ENCODE measurements at regions not wholly inside any gene's neighbourhood (a gene's known extent, or its start where the extent isn't known, plus 50 kb on each side); places are given as distances from the start of the nearest gene placed in this dataset.
"Not testable (repeated sequence)": the region's sequence is repeated elsewhere in the genome, so short reads cannot be mapped to it uniquely, and the experiment has no call there.

DNA sequence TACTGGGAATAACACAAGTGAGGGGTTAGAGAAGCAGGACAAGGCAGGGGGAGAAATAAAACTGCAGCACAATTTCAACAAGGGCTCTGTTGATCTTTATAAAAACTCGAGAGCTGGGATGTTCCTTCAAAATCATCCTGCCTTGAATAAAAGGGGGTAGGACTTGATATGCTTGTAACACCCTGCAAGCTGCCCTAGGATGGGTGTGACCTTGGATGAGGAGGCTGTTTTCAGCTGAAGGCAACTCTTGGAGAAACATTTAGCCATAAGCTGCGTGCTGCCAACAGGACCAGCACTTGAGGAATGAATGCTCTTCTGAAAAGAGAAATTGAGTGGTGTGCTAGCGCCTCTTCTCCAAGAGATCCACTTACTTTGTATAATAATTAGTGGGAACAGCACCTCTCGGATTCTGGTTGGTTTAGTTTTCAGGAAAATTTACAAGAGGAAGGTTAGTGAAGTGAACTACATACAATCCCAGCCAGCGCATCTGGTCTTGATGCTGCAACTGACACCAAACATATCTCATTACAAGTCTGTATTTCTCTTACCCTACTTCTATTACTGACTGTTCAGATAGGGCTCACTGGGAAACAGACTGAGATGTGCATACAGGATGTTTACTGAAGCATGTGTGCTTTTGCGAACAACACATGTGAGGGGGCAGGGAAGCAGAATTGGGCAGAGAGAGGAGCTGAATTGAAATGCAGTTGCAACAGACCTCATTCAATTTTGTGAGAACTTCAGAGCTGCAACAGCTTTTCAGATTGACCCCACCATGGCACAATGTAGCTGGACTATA lies 643.0 kb upstream of the GOLIM4 start:
- DNase-seq, result no peak

DNA sequence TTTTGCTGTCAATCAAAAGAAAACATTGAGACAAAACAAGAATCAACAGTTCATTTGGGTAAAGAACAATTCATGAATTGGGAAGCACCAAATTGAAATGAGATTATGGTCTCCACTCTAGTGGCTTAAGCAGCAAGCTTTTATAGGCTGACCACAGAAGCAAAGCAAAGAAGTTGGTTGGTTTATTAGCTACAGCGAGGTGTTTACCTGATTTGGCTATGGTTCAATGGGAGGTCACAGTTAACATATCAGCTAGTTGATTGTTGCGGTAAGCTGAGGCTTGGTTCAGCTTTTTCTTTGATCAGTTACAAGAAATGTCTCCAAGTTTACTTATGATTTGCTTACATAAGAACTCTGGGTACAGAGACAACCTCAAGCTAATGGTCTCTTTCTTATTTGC lies 640.5 kb upstream of the GOLIM4 start:
- no peak for DNase-seq

DNA sequence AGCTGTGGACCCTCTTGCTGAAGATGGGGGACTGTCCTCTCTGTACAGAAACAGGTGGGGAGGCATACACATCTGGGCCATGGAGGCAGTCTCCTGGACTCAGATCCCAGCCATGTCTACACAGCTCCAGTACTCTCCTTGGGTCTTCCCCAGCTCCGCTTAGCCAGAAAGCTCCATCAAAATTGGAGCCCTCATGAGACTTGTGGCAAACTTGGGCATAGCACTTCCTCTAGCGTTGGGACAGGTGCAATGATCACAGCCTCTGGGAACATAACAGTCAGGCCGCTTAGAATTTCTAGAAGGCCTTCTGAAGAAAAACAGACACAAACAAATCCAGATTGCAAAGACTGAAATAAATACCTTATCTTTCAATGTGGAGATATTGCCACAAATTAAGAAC lies 634.3 kb upstream of the GOLIM4 start:
- DNase-seq, result no peak

DNA sequence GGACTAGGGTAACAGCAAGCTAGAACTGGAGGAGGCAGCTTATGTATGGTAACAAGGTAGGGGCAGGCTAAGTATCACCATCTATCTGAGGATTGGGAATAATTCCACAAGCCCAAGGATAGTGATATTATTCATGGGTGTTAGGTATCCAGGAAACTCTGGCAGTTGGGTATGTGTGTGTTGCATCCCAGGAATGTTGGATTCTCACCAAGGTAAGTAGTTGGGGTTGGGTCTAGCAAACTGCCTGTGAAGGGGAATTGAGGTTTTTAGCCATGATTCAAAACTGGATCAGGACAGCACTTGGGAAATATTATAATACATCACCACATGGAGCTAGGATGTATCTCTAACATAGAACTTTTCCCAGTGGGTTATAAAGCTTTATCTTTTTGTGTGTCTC lies 626.4 kb upstream of the GOLIM4 start:
- DNase-seq, result no peak

DNA sequence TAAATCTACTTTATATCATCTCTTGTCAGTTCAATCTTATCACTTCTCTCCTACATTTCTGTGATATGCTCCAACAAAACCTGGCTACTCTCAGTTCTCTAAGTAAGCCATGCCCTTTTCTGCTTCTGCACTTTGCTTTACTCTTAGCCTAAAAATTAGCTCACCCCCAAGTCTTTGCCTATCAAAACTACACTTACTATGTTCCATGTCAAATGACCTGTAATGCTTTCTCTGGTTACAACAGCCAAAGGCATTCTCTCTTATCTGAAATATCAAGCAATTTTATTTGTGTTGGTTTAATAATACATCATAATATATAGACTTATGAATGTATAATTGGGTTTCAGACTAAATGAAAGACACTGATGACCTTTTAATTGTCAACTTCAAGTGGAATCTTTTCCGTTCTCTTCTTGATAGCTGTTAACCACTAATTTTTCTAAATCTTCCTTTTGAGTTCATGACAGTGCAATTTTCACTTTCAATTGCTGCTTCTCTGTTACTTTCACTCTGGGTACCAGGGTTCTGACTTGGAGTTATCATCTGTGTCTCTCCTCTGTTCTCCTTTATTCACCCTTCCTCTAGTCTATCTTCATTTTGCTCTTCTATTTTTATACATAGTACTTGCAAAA lies 619.0 kb upstream of the GOLIM4 start:
- no peak for DNase-seq

DNA sequence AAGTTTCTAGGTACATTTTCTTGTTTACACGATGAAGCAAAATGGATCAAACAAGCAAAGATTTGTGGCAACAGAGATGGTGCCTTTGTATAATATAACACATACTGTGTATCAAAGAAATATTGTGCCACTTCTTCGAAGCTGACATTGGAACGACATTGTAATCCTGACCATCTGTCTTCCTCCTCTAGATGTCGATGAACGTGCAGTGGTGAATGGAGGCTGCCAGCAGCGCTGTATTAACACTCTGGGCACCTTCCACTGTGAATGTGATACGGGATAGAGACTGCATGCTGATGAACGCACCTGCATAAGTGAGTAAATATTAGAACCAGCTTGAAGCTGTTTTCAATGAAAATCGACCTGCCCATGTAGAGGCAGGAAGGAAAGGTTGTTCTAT lies 613.3 kb upstream of the GOLIM4 start:
- no peak for DNase-seq

DNA sequence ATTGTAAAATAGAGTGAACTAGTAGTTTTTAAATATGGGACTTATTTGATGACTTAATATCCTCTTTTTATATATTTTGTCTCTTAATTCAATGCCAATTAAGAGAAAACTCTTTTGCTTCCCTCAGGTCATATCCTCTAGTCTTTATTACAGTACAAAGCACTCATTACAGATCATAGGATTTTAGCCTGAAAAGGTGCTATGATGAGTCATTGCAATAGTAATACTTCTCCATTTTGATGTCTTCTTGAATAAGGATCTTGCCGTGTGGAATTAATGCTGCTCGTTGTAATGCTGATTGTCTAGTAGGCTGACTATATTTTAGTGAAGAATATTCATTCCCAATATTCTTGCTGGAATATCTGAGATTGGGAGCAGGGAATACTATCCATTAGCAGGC lies 612.2 kb upstream of the GOLIM4 start:
- no peak for DNase-seq

DNA sequence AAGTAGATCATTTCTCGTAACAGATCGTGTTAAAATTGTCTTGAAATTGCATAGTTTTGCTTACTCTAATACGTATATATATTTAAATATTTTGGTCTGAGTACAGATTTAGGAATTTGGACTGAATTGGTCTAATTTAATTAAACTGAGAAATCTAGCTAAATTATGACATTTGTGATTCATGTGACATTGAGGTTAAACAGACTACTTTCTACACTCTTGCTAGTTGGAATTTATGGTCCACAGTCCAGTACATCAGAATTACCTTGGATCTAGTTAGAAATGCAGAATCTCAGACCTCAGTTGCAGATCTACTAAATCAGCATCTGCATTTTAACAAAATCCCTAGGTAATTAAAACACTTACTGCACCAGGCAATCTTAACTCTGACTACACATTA lies 609.7 kb upstream of the GOLIM4 start:
- DNase-seq, result no peak

DNA sequence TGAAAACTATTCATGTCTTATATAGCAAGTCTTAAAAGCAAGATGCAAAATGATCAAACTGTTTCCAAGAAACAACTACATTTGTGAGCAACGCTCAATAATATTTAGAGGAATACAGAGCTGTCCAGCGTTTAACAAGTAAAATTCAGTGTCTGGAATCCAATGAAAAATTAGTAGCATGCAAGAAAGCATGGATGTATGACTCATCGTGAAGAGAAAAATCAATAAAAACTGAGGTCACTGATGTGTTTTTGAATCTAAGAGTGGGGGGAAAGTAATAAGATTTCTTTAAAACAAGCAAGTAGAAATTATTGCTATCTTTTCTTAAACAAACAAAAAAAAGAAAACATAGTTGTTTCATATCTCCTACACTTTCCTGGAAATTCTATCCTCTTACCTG lies 600.3 kb upstream of the GOLIM4 start:
- DNase-seq, result no peak

DNA sequence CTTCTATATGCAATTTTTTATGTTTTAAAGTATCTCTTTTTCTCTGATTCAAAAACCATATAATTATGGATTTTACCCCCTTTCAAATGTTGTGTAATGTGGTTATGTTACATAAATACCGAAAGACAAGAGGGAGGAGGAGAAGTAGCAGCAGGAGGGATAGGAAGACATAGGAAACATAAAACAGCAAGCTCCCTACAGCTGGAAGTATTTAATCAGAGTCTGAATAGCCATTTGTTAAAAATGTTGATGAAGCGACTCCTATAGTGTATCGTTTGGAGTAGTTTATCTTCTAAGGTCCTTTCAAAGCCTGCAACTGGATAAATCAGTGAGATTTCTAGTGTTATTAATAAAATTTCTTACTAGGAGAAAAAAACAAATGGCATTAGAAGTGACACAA lies 598.1 kb upstream of the GOLIM4 start:
- no peak for DNase-seq

DNA sequence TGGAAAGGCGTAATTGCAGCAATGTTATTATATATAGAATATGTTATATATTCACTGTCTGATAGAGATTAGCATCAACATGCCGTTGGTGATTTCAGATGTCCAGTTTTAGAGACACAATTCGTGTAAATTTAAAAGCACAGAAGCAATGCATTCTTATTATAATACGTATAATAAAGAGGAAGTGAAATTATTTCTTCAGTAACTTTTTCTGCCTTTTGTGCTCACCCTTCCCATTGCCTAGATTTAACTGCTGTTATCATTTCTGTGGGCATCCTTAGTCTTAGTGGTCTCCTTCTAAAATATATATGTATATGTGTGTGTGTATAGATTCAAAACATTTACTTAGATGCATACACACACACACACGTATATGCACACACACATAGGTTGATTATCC lies 592.5 kb upstream of the GOLIM4 start:
- no peak for DNase-seq

DNA sequence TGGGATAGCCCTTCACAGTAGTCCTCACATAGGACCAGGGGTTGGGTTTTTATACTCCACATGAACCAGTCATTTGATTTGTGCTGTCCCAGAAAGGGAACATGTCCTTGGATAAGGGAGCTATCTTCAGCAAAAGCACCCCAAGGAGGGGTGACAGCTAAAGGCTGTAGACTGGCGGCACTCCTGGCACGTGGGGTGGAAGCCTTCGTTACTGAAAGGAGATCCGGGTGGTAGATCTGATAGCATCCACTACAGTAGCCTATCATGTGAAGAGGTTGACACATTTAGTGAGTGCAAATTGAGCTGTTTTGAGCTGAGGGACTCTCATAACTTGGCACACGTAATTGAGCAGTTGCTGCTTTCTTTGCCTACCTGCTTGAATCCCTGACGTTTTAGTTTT lies 588.8 kb upstream of the GOLIM4 start:
- DNase-seq, result no peak

DNA sequence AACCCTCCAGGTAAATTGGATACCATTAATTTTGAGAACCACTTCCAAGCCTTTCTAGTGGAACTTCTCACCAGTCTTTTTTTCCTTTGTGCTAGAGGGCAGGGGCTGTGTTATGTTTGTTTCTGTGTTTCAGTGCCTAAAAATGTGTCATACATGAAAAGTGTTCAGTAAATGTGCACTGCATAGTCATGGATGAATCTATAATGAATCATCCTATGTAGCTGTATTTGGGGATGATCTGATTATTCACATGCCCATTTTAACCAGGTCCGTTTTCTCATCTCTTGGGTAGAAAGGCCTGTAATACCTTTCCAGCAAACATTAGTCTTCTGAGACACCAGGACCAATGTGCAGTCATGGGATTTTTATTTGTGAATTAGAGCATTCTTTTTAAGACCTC lies 583.0 kb upstream of the GOLIM4 start:
- no peak for DNase-seq

DNA sequence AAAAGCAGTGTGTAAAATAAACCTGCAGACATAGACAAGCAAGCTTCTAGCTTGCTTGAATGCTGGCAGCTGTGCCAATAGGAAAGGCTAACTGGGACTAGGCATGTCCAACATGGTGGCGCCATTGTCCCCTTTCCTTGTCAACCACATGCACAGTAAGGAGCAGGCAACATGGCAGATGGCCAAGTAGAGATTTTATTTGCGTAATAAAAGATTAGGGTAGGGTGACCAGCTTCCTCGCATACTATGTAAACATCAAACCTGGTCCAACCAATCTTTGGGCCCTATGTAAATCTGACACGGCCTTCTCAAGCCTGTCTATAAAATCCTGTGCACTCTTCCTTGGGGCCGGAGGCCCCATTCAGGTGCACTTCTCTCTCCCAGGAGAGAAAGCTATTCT lies 575.4 kb upstream of the GOLIM4 start:
- DNase-seq, result no peak

DNA sequence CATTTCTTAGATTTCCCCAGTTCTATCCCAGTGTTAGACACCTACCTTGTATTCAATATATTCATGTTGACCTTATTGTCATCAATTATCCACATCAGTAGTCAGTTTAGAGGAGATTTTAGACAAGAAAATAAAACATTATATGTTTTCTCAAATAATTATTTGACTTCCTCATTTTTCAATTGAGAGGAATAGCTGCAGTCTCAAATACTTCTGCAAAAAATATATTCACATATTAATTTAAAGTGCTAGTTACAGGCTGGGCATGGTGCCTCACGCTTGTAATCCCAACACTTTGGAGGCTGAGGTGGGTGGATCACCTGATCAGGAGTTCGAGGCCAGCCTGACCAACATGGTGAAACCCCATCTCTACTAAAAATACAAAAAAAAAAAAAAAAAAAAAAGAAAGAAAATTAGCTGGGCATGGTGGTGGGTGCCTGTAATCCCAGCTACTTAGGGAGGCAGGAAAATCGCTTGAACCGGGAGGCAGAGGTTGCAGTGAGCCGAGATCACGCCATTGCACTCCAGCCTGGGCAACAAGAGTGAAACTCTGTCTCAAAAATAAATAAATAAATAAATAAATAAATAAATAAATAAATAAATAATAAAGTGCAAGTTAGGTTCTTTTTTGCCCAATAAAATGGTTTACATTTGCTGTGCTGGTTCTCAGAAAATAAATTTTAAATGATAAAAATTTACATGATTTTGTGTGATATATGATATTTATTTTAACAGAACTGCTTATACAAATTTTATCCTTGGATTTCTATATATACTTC lies 565.3 kb upstream of the GOLIM4 start:
- DNase-seq, result not testable (repeated sequence)

DNA sequence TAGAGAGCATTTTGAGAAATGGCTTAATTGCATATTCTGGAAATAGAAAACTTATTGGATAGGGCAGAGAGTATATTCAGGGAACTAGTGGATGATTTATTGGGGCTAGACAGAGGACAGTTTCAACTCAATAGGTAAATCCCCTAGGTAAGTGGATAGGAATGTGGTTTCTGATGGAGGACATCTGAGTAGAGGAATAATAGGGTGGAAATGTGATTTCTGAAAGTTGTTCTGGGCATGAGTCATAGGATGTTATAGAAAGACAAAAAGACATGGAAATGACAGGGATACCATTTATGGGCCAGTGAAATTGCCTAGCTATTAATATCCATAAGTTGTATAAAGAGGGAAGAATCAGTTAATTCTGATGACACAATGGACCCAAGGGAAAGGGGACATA lies 563.3 kb upstream of the GOLIM4 start:
- DNase-seq, result no peak

DNA sequence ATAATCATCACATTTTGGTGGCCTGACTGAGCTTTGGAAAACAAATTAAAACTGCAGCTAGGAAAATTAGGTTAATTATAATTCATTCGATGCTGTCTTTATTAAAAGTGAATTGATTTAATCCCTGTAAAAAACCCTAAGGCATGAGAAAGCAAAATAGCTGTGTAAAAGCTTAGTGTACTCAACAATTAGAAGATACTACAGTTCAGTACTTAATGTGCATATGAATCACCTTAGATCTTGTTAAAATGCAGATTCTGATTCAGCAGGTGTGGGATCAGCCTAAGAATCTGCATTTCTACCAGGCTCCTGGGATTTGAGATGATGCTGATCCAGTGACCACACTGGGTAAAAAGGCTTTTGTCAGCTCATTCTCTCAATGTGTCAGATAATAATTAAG lies 559.9 kb upstream of the GOLIM4 start:
- no peak for DNase-seq

DNA sequence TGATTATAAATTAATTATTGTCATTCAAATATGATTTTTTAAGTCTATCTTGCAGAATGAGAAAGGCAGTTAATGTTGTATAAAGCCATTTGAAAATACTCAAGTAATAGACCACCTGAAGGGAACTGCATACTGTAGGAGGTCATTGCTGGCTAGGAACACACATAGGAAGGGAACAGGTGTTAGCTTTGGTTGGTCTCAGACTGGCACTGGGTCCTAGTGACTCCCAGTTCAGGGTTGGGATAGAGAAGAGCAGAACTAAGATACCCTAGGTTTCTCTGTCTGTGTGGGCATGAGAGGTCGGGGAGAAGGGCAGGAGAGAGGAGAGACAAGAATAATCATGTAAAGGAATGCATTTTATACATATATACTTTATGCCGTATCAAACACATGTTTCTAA lies 559.0 kb upstream of the GOLIM4 start:
- no peak for DNase-seq

DNA sequence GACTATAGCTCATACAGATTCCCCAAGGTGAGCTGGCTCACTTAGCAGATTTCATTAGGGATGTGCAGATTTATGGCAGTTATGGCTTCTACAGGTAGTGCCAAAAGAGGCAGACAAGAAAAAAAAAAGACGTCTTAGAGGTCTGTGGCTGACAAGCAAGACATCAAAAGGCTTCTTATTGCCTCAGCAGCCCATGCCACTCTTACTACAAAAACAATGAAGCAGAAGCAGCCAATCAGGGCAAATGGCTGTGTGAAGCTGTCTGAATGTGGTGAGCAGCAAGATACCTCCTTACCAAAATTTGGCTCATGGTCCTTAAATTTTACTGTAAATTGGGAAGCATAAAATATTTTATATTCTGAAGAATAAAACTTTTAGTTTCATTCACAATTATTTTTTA lies 557.5 kb upstream of the GOLIM4 start:
- no peak for DNase-seq

DNA sequence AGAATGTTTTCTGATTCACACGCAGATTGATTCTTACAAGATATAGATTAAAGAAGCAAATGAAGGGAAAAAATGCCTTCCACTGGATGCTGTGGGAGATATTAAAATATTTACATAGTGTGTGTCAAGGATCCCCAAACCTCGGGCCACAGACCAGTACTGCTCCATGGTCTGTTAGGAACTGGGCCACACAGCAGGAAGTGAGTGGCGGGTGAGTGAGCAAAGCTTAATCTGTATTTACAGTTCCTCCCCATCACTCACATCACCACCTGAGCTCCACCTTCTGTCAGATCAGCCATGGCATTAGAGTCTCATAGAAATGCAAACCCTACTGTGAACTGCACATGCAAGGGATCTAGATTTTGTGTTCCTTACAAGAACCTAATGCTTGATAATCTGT lies 552.6 kb upstream of the GOLIM4 start:
- no peak for DNase-seq

DNA sequence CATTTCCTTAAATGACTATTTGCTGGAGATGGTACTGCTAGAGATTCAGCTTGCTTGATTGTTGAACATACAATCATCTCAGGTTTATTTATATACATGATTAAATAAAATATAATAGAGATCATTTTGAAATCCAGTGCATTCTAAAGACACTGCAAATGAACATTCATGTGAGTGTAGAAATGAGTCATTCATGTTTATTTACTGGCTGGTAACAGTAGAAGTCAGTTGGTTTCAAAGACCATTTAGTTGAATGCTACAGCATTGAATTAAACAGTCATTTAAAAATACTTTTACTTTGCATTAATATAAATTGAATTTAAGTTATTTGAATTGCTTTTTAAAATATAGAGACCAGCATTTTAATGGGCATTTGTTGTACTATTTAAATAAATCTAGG lies 551.9 kb upstream of the GOLIM4 start:
- no peak for DNase-seq

DNA sequence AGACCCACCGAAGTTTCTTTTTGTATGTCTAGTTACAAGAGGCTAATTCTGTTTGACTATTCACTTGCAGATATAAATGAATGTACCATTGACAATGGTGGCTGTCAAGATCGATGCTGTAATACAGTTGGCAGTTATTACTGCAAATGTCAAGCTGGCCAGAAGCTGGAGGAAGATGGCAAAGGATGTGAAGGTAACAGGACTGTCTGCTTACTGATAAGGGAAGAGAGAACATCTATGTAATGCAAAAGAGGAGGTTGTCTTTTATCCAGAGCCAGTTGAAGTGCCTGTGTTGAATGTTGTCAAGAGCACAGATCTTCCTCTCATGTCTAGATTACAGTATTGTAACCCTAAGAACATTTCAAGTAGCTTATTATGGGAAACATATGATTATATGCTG lies 549.5 kb upstream of the GOLIM4 start:
- DNase-seq, result no peak

DNA sequence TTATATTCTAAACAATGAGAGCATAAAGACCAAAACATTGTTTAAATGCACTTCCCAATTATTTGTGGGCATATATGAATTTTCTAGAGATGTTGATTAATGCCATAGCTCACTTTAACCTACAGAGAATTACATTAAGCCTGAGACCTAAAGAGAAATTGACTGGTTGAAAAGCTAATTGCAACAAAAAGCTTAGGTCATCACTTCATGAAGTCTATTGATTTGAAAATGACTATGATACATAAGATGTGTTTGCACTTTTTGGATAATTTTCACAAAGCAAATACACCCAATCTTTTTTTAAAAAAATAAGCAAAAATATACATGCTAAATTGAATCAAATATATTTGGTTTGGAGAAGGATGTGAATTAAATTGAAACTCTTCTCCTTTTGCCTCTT lies 532.8 kb upstream of the GOLIM4 start:
- DNase-seq, result no peak

DNA sequence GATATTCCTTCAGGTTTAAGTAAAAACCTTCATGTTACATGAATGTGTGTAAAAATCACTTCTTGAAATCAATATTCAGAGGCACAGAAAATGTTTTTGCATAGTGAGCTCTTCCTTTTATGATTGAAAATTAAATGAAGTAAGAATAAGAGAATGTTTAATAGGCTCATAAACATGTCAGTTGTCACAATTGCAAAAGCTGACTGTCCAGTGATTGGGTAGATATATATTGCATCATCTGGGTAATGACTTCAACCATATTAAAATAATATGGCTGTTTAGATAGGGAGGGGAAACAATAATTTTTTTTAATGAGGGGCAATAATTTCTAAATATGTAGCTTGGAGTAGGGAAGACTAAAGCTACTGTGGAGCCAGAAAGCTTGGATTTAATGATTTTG lies 529.8 kb upstream of the GOLIM4 start:
- no peak for DNase-seq

Measured in DMS79 treated with DMSO at 0.1 percent for 48 hours (cell line).